Fibroblast of skin of scalp (primary cell): ENCODE measurements at regions not wholly inside any gene's neighbourhood (a gene's known extent, or its start where the extent isn't known, plus 50 kb on each side); places are given as distances from the start of the nearest gene placed in this dataset.

ENCODE experiments used
- DNase-seq: peaks from one replicate; pipeline ENCODE4 v3.0.0-alpha.2; 2013

DNA sequence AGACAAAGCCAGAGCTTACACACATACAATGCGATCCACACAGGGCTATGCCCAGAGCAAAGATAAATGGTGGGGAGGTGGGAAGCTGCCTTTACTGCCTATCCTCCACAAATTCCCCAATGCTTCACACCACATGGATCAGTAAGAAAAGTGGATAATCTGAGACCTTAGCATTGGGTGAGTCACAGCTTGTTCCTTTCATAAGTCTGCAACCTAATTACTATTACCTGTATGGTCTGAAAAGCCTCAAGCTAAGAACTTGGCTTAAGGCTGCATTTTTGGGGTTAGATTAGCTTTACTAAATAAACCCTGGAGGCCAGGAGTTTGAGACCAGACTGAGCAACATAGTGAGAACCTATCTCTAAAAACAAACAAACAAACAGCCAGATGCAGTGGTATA is 66.0 kb upstream of the BTBD3 start:
- DNase-seq: no peak

DNA sequence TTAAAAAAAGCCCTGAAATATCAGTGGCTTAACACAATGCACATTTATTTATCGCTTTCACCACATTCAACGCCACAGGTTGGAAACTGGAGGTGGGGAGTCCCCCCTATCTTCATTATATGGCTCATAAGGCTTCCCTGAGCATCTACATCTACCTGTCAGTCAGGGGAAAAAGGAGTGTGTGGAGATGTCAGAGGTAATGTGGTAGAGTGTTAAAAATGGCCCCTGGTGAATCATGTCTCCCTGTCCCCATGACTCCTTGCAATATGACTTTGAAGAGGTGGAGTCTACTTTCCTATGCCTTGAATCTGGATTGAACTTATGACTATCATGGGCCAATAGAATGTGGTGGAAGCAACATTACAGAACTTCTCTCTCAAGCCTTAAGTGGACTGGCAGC is 65.5 kb upstream of the BTBD3 start:
- no peak for DNase-seq

DNA sequence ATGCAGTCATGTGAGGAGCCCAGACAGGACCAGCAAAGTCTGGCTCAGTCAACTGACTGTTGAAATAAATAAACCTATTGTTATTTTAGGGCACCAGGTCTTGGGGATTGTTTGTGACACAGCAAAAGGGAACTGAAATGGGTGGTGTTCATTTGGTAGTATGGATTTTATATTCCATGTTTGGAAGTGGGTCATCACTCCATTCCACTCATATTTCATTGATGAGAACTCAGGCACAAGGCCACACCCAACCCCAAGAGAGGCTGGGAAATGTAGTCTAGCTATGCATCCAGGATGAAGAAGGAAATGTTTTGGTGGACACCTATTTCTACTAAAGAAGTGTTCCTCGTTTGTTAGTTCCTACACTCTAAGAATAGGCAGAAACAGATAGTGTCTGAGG is 64.9 kb upstream of the BTBD3 start:
- DNase-seq: peak; percentile 85

DNA sequence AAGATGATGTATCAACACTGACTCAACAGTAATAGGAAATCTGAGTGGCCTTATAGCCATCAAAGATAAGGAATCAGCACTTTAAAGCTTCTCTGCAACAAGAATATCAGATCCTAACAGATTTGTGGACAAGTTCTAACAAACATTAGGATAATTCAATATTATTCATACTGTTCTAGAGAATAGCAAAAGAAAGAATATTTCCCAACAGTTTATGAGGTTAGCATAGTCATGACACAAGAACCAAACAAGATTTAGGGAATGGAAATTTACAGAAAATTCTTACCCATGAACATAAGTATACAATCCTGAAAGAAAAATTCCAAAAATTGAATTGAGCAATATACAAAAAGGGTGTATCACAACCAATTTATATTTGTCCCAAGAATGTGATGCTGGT is 64.3 kb upstream of the BTBD3 start:
- DNase-seq: peak; percentile 19

DNA sequence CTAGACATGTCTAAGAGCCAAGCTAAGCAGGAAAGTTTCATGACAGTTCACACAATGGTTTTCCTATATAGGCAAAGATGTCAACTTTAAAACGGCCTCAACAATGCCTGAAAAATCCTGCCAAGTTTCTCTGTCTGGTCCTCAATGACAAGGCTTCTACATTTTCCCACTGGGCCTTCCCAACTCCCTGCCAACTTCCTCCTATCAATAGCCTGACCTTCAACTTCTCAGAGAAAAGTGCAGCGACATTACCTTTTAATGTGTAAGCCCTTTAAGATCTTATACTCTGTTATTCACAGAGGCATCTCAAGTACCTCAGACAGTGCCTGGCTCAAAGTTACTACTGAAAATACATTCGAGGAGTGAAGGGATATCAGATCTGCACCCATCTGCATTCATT is 56.2 kb upstream of the BTBD3 start:
- no peak for DNase-seq

DNA sequence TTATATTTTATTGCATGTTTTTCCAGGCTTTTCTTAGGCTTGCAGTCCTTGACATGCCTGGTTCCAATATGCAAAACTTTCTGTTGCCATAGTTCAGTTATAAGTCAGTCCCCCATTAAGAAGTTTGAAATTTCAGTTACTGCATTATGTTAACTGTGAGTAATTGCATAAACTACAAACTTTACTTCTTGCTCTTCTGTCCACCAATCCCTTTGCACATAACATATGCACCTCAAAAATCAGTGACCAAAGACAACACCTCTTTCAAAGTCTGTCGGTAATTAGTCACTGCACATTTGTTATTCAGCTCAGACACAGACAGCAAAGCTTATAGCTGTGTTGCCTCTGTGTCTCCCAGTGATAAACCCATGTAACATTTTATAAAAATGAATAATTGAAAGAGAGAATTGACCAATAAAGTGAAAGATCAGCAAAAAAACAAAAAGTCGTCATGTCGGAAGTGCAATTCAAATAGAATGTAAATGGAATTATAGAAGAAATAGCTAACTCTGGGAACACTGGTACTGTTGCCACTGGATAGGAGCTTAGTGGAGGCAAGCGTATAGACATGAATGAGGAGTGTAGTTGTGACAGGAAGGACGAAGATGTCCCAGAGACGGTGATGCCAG is 50.3 kb upstream of the BTBD3 start:
- DNase-seq: no peak
